DND-41 (cell line): ENCODE measurements at regions not wholly inside any gene's neighbourhood (a gene's known extent, or its start where the extent isn't known, plus 50 kb on each side); places are given as distances from the start of the nearest gene placed in this dataset.

Experiments used
- ATAC-seq: fragments of 200-7000 bp; cut with Tn5 transposase; 3 replicates; pipeline ENCODE4 v1.9.1; 2021; ENCODE audit warnings: low read depth; ENCODE audit not compliant: insufficient read depth
- DNase-seq: peaks from one replicate; pipeline ENCODE4 v3.0.0-alpha.2; 2020
- H2AFZ ChIP-seq: 2 replicates; pipeline ENCODE4 v1.6.0; 2012; ENCODE audit warnings: low read depth, low read length
- H3K27ac ChIP-seq: 2 replicates; pipeline ENCODE4 v1.5.1; 2012; ENCODE audit warnings: low read length, inconsistent platforms
- H3K27me3 ChIP-seq: fragments of 200-600 bp; sonication (generic); 2 replicates; pipeline ENCODE4 v1.6.0; 2012; ENCODE audit warnings: low read length, mild to moderate bottlenecking, inconsistent platforms; ENCODE audit not compliant: insufficient read depth, poor library complexity
- H3K36me3 ChIP-seq: 2 replicates; pipeline ENCODE4 v1.5.1; 2012; ENCODE audit warnings: low read length, inconsistent platforms; ENCODE audit not compliant: insufficient read depth
- H3K4me1 ChIP-seq: 2 replicates; pipeline ENCODE4 v1.5.1; 2012; ENCODE audit warnings: mild to moderate bottlenecking, low read length; ENCODE audit not compliant: insufficient read depth
- H3K4me2 ChIP-seq: 2 replicates; pipeline ENCODE4 v1.6.0; 2012; ENCODE audit warnings: mild to moderate bottlenecking, moderate library complexity, low read length, inconsistent platforms; ENCODE audit not compliant: insufficient read depth
- H3K4me3 ChIP-seq, 2 experiments: fragments of 200-600 bp in 1 of 2; shearing (Covaris generic) in 1 of 2; 2 replicates each; pipeline ENCODE4 v1.5.1; 2012 to 2016; ENCODE audit warnings: inconsistent platforms in 2 of 2, low read length in 2 of 2, mild to moderate bottlenecking in 2 of 2, low read depth in 1 of 2, moderate library complexity in 1 of 2
- H3K79me2 ChIP-seq: 2 replicates; pipeline ENCODE4 v1.6.0; 2012; ENCODE audit warnings: low read length, inconsistent platforms; ENCODE audit not compliant: insufficient read depth
- H3K9ac ChIP-seq: 2 replicates; pipeline ENCODE4 v1.6.0; 2012; ENCODE audit warnings: low read depth, mild to moderate bottlenecking, inconsistent platforms, low read length, moderate library complexity
- H3K9me3 ChIP-seq: 2 replicates; pipeline ENCODE4 v1.5.1; 2012; ENCODE audit warnings: low read length, moderate library complexity, mild to moderate bottlenecking, inconsistent platforms; ENCODE audit not compliant: insufficient read depth, severe bottlenecking
- H4K20me1 ChIP-seq: 2 replicates; pipeline ENCODE4 v1.6.0; 2012; ENCODE audit warnings: low read length; ENCODE audit not compliant: insufficient read depth
- CTCF ChIP-seq: IDR thresholded peaks from 2 replicates; pipeline ENCODE4 v1.5.1; 2012; ENCODE audit warnings: borderline replicate concordance, low read length, moderate library complexity, mild to moderate bottlenecking; ENCODE audit not compliant: poor library complexity, severe bottlenecking; ENCODE audit errors: extremely low read depth
- EZH2 ChIP-seq: IDR thresholded peaks from 3 replicates; pipeline ENCODE4 v1.6.1; 2012; ENCODE audit warnings: borderline replicate concordance, low read depth, mild to moderate bottlenecking, moderate library complexity, low read length, inconsistent platforms; ENCODE audit not compliant: severe bottlenecking

GRCh38 chr5:39843767-39844166 lies 419.0 kb upstream of the DAB2 start:
- H3K36me3 ChIP-seq: no peaks in the 10 kb centered on the region
- no peaks in the 10 kb centered on the region for H3K79me2 ChIP-seq
- no peak overlapping the region for H3K4me2 ChIP-seq
- H3K9me3 ChIP-seq: no peaks in the 10 kb centered on the region
- H3K27me3 ChIP-seq: peaks cover 5% of the 10 kb centered on the region
- TF ChIP-seq CTCF (no peak), EZH2 (no peak)
- no peak for ATAC-seq
- H3K9ac ChIP-seq: no peak overlapping the region
- H3K4me3 ChIP-seq: no peak overlapping the region
- DNase-seq: no peak
- H3K27ac ChIP-seq: no peak overlapping the region
- no peak overlapping the region for H2AFZ ChIP-seq
- H4K20me1 ChIP-seq: no peaks in the 10 kb centered on the region
- H3K4me1 ChIP-seq: no peaks in the 10 kb centered on the region

GRCh38 chr5:39835371-39835770 lies 410.6 kb upstream of the DAB2 start:
- H3K27ac ChIP-seq: no peak overlapping the region
- H3K36me3 ChIP-seq: no peaks in the 10 kb centered on the region
- ATAC-seq (no peak), DNase-seq (no peak)
- H2AFZ ChIP-seq: no peak overlapping the region
- no peaks in the 10 kb centered on the region for H3K4me1 ChIP-seq
- H3K27me3 ChIP-seq: no peaks in the 10 kb centered on the region
- no peak overlapping the region for H3K9ac ChIP-seq
- no peak overlapping the region for H3K4me3 ChIP-seq
- no peaks in the 10 kb centered on the region for H3K79me2 ChIP-seq
- no peaks in the 10 kb centered on the region for H4K20me1 ChIP-seq
- no peak overlapping the region for H3K4me2 ChIP-seq
- TF ChIP-seq EZH2: no peak
- TF ChIP-seq CTCF: no peak
- H3K9me3 ChIP-seq: no peaks in the 10 kb centered on the region

- no peak for TF ChIP-seq EZH2
- TF ChIP-seq CTCF: no peak
- Histone ChIP-seq H3K27ac (no peak overlapping the region), H3K27me3 (no peaks in the 10 kb centered on the region), H3K4me1 (no peaks in the 10 kb centered on the region), H3K9me3 (no peaks in the 10 kb centered on the region), H2AFZ (no peak overlapping the region), H3K79me2 (no peaks in the 10 kb centered on the region), H3K4me3 (no peak overlapping the region), H3K9ac (no peak overlapping the region), H4K20me1 (no peaks in the 10 kb centered on the region), H3K36me3 (no peaks in the 10 kb centered on the region), H3K4me2 (no peak overlapping the region)
- DNase-seq (no peak), ATAC-seq (no peak)
These were observed 404.7 kb upstream of the DAB2 start for GRCh38 chr5:39829441-39829840.

- Histone ChIP-seq H3K79me2 (no peaks in the 10 kb centered on the region), H3K27me3 (no peaks in the 10 kb centered on the region), H3K36me3 (no peaks in the 10 kb centered on the region), H2AFZ (no peak overlapping the region), H3K4me2 (no peak overlapping the region), H3K9me3 (no peaks in the 10 kb centered on the region), H3K27ac (no peak overlapping the region), H4K20me1 (no peaks in the 10 kb centered on the region), H3K4me1 (no peaks in the 10 kb centered on the region), H3K4me3 (no peak overlapping the region), H3K9ac (no peak overlapping the region)
- no peak for TF ChIP-seq EZH2
- no peak for TF ChIP-seq CTCF
- DNase-seq (no peak), ATAC-seq (no peak)
These were observed 401.3 kb upstream of the DAB2 start for GRCh38 chr5:39826051-39826450.
